Subcutaneous abdominal adipose tissue (tissue), 5 donors: ENCODE measurements at regions not wholly inside any gene's neighbourhood (a gene's known extent, or its start where the extent isn't known, plus 50 kb on each side); places are given as distances from the start of the nearest gene placed in this dataset.

ENCODE experiments used
- H3K27ac ChIP-seq: one replicate; pipeline ENCODE4 v1.7.0; 2013; ENCODE audit warnings: low read depth, mild to moderate bottlenecking, inconsistent platforms, low read length, moderate library complexity
- H3K27me3 ChIP-seq, 5 donors: one replicate each; pipeline ENCODE4 v1.7.0; 2013; ENCODE audit warnings: low read length in 5 of 5, inconsistent platforms in 1 of 5; ENCODE audit not compliant: control insufficient read depth in 5 of 5, insufficient read depth in 4 of 5
- H3K36me3 ChIP-seq, 5 donors: one replicate each; pipeline ENCODE4 v1.7.0; 2013; ENCODE audit warnings: low read length in 5 of 5; ENCODE audit not compliant: control insufficient read depth in 5 of 5, insufficient read depth in 5 of 5
- H3K4me1 ChIP-seq, 5 donors: one replicate each; pipeline ENCODE4 v1.7.0; 2013; ENCODE audit warnings: low read length in 5 of 5, mild to moderate bottlenecking in 3 of 5, moderate library complexity in 1 of 5; ENCODE audit not compliant: control insufficient read depth in 5 of 5, insufficient read depth in 5 of 5
- H3K4me3 ChIP-seq, 5 donors: one replicate each; pipeline ENCODE4 v1.7.0; 2013; ENCODE audit warnings: low read length in 5 of 5, low read depth in 1 of 5
- H3K9ac ChIP-seq, 5 donors: one replicate each; pipeline ENCODE4 v1.7.0; 2013; ENCODE audit warnings: low read length in 5 of 5, mild to moderate bottlenecking in 4 of 5, moderate library complexity in 3 of 5
- H3K9me3 ChIP-seq, 5 donors: one replicate each; pipeline ENCODE4 v1.7.0; 2013; ENCODE audit warnings: low read length in 5 of 5; ENCODE audit not compliant: control insufficient read depth in 5 of 5
- donor health status: healthy.
- donor health status: healthy.
- donor health status: healthy.
- donor health status: healthy.
- donor health status: healthy.

GRCh38 chr7:106551936-106552335, 109.0 kb downstream of the CCDC71L start:
- Histone ChIP-seq H3K27me3 (no peaks in the 10 kb centered on the region), H3K4me1 (no peaks in the 10 kb centered on the region), H3K36me3 (no peaks in the 10 kb centered on the region), H3K27ac (no peak overlapping the region), H3K9me3 (no peaks in the 10 kb centered on the region), H3K9ac (no peak overlapping the region), H3K4me3 (no peak overlapping the region)

GRCh38 chr7:106548491-106548890, 112.5 kb downstream of the CCDC71L start:
- Histone ChIP-seq H3K4me1 (peaks cover 0 to 1% (median under 1%) of the 10 kb centered on the region in 5 donors), H3K36me3 (no peaks in the 10 kb centered on the region), H3K9me3 (no peaks in the 10 kb centered on the region), H3K27me3 (no peaks in the 10 kb centered on the region), H3K27ac (no peak overlapping the region), H3K4me3 (no peak overlapping the region), H3K9ac (no peak overlapping the region)

- Histone ChIP-seq H3K4me1 (peaks cover 3 to 23% (median 15%) of the 10 kb centered on the region in 5 donors), H3K36me3 (no peaks in the 10 kb centered on the region), H3K9me3 (no peaks in the 10 kb centered on the region), H3K4me3 (no peak overlapping the region), H3K27ac (no peak overlapping the region), H3K9ac (no peak overlapping the region), H3K27me3 (no peaks in the 10 kb centered on the region)
Observed at GRCh38 chr7:106545275-106545674, 115.7 kb downstream of the CCDC71L start.

GRCh38 chr7:106543221-106543757, 117.7 kb downstream of the CCDC71L start:
- H3K9me3 ChIP-seq: no peaks in the 10 kb centered on the region
- peak overlapping the region in 3 of 5 donors; percentile 41 to 70 (median 68) for H3K9ac ChIP-seq
- H3K27ac ChIP-seq: peak overlapping the region; percentile 86
- peaks cover 3 to 23% (median 17%) of the 10 kb centered on the region in 5 donors for H3K4me1 ChIP-seq
- H3K4me3 ChIP-seq: no peak overlapping the region
- no peaks in the 10 kb centered on the region for H3K36me3 ChIP-seq
- H3K27me3 ChIP-seq: no peaks in the 10 kb centered on the region

DNA sequence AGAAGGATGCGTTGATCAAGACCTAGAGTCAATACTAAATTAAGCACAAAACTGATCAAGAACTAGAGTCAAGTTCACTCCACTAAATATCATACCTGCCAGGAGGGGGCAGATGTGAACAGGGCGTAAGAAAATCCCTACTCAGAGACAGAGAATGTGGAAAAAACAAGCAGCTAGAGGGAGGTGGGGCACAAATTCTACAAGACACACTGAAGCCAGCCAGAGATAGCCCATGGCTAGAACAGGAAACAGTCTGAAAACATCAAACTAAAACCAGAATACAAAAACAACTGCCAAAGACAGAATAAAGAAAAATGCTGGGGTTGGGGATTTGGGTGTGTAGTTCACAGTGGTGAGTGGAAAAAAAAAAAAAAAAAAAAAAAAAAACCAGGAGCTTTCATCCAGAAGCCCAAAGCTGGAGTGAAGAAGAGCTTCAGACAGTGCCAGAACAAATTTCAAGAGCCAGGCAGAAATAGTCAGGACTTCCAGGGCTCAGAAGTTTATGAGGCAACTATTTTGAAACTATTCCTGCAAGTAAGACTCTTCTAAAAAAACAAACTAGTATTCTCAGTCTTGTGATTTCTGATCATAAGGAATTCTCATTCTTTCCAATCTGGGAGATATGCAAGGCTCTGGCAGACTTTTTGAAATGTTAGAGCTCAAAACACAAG, 118.3 kb downstream of the CCDC71L start:
- H3K9ac ChIP-seq: peak overlapping the region in 3 of 5 donors; percentile 6 to 70 (median 68)
- no peaks in the 10 kb centered on the region for H3K36me3 ChIP-seq
- H3K9me3 ChIP-seq: no peaks in the 10 kb centered on the region
- H3K4me3 ChIP-seq: no peak overlapping the region
- H3K27ac ChIP-seq: peak overlapping the region; percentile 86
- peaks cover 3 to 23% (median 17%) of the 10 kb centered on the region in 5 donors for H3K4me1 ChIP-seq
- H3K27me3 ChIP-seq: no peaks in the 10 kb centered on the region

DNA sequence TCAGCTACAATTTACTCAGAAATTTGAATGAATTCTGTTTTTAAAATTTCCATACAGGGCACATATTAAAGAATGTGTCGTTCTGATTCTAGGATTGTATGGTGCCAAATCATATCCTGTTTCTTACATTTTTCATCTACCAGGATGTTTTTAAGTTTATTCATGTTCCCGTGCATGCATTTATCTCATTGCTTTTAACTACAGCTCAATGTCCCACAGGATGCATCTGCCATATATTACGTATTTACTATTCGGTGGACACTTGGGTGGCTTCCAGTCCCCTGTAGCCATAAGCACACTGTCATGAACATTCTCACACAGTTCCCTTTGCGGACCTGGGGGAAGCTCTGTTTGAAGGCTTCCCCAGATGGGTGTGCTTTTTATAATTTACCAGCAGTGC, 122.3 kb downstream of the CCDC71L start:
- Histone ChIP-seq H3K9ac (no peak overlapping the region), H3K9me3 (peaks cover 0 to 7% (median 2%) of the 10 kb centered on the region in 5 donors), H3K27me3 (no peaks in the 10 kb centered on the region), H3K36me3 (no peaks in the 10 kb centered on the region), H3K4me3 (no peak overlapping the region), H3K4me1 (peaks cover 3 to 25% (median 17%) of the 10 kb centered on the region in 5 donors), H3K27ac (no peak overlapping the region)

DNA sequence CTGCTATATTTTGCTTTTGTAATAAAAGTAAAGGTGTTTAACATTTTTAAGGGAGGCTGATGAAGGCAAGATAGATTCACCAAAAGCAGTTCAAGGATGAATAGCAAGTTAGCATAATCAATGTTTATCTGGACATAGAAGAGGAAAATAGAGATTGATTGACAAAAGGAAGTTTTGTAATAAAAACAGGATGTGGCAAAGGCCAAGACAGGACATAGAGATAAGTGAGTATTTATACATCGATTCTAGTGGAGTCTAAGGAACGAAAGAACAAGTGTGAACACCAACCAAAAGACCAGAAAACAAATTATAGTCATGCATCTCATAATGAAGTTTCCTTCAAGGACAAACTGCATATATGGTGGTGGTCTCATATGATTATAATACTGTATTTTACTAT, 123.8 kb downstream of the CCDC71L start:
- Histone ChIP-seq H3K4me3 (no peak overlapping the region), H3K4me1 (peaks cover 0 to 14% (median 4%) of the 10 kb centered on the region in 5 donors), H3K9ac (no peak overlapping the region), H3K36me3 (no peaks in the 10 kb centered on the region), H3K27ac (no peak overlapping the region), H3K27me3 (no peaks in the 10 kb centered on the region), H3K9me3 (peaks cover 0 to 7% (median 2%) of the 10 kb centered on the region in 5 donors)

GRCh38 chr7:106536079-106536478, 124.9 kb downstream of the CCDC71L start:
- Histone ChIP-seq H3K9me3 (peaks cover 0 to 7% (median 2%) of the 10 kb centered on the region in 5 donors), H3K4me1 (peaks cover 0 to 6% (median 0%) of the 10 kb centered on the region in 5 donors), H3K27ac (no peak overlapping the region), H3K9ac (no peak overlapping the region), H3K4me3 (no peak overlapping the region), H3K27me3 (no peaks in the 10 kb centered on the region), H3K36me3 (no peaks in the 10 kb centered on the region)

DNA sequence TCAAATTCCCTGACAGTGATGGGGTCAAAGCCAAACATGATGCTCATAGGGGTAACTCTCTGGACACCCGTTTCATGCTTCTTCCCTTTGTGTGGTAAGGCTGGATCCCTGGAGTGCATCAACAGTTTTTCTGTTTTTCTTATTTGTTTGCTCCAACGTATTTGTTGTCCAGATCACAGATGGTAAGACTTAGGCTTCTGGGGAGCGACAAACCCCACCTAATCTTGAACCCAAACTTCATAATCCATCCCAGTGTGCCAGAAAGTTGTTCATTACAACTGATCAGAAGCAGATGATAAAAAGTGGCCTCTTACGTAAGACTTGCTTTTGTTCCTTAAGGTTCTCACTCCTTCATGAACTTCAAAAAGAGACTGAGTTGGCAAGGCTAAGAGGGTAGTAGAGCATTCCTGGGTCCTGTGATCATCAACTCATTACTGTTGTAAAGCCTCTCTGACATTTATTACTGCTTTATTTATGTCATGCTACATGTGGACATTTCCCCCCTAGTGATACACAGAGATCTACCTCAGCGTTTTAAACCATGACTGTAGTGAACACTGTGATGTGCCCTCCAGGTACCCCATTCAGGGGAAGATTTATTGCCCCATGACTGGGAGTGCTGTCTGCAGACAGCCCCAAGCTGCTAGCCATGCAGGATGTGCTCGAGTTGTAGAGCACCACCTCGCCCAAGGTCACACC, 125.6 kb downstream of the CCDC71L start:
- no peak overlapping the region for H3K27ac ChIP-seq

DNA sequence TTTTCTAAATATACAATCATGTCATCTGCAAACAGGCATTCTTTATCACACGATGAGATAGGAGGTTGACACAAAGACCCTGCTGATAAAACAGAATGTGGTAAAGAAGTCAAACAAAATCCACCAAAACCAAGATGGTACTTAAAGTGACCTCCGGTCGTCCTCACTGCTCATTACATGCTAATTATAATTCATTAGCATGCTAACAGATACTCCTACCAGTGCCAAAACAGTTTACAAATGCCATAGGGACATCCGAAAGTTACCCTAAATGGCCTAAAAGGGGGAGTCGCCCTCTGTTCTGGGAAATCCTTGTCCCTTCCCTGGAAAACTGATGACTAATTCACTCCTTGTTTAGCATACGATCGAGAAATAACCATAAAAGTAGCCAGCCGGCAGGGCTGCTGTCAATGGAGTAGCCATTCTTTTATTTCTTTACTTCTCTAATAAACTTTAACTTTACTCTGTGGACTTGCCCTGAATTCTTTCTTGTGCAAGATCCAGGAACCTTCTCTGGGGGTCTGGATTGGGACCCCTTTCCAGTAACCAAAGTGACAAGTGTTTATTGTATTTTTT, 126.6 kb downstream of the CCDC71L start:
- Histone ChIP-seq H3K27ac (no peak overlapping the region), H3K9ac (no peak overlapping the region), H3K36me3 (no peaks in the 10 kb centered on the region), H3K9me3 (peaks cover 0 to 7% (median 2%) of the 10 kb centered on the region in 5 donors), H3K27me3 (no peaks in the 10 kb centered on the region), H3K4me1 (peaks cover 0 to 6% (median 0%) of the 10 kb centered on the region in 5 donors), H3K4me3 (no peak overlapping the region)

More for the DNA sequence above, 125.6 kb downstream of the CCDC71L start:
- Histone ChIP-seq H3K4me3 (peak overlapping the region in 1 of 5 donors; percentile 6), H3K36me3 (no peaks in the 10 kb centered on the region), H3K9me3 (peaks cover 0 to 7% (median 2%) of the 10 kb centered on the region in 5 donors), H3K4me1 (peaks cover 0 to 6% (median 0%) of the 10 kb centered on the region in 5 donors), H3K9ac (no peak overlapping the region), H3K27me3 (no peaks in the 10 kb centered on the region)
